ENCODE measurements at regions not wholly inside any gene's neighbourhood (a gene's known extent, or its start where the extent isn't known, plus 50 kb on each side); places are given as distances from the start of the nearest gene placed in this dataset.

GRCh38 chr5:123827811-123828210, 315.8 kb downstream of the CSNK1G3 start:
- DNase-seq: no peak

DNA sequence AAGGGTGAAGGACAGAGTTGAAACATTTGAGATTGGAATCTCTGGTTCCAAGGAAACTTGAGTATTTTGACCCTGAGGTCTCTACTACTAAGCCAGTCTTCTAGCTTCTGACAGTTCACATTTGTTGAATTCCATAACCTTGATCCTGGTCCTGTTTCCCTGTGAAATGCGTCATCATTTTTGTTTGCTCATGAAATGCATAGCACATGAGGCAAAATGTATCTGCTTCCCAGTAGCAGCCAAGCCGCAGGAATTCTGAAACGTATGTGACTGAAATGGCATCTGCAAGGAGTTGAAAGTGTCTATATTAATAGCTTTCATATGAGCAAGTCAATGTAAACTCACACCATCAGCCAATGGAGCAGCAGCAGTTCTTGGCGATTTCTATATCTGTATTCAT, 307.9 kb downstream of the CSNK1G3 start:
- peak; percentile 45 for DNase-seq

GRCh38 chr5:123819386-123819785, 307.4 kb downstream of the CSNK1G3 start:
- DNase-seq: peak; percentile 26

DNA sequence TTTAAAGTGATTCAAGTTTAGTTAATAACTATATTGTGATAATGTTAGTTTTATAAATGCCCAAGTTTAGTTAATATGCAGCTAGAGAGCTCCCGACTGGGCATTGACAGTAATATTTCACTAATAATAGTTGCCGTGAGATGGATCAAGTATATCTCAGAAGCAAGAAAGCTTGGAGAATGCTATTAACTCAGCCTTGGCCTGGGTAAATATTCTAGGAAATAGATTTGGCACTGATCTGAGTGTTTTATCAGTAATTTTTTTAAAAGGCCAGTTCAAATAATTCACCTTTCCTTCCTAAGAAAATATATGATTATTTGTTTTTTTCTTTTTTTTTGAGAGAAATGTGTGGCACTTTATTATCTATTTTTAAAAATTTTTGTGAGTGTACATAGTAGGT, 305.3 kb downstream of the CSNK1G3 start:
- DNase-seq: no peak

- DNase-seq: no peak
Measured at GRCh38 chr5:123814801-123815470, 303.0 kb downstream of the CSNK1G3 start.

- DNase-seq: peak; percentile 80
Measured at GRCh38 chr5:123813937-123814624, 302.1 kb downstream of the CSNK1G3 start.

GRCh38 chr5:123813264-123813663, 301.3 kb downstream of the CSNK1G3 start:
- DNase-seq: no peak

GRCh38 chr5:123811831-123812230, 299.9 kb downstream of the CSNK1G3 start:
- DNase-seq: no peak

DNA sequence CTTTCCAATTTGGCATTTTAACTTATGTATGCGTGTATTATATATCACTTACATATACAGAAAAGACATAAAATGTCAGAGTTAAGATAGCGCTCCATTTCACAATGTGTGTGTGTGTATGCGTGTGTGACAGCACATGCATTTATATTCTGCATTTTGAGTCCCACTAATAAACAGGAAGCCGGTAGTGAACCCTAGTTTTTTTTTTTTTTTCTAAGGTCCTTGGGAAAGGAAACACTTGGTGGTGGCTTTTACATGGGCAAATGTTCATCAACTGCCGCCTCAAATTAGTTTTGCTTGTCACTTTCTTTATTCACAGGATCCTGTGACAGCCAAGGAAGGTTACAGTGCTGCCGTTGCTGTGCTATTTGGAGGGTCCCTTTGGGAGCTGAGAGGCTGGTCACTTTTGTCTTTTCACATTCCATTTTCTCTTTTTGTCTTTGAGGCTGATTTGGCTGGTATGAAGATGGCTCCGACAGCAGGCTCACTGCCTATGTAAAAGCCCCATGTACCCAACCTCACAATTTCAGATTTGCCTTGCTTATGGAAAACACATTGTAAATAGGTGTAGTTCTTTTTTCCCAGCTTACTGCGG, 298.9 kb downstream of the CSNK1G3 start:
- no peak for DNase-seq

- peak; percentile 26 for DNase-seq
Measured at GRCh38 chr5:123810253-123810652, 298.3 kb downstream of the CSNK1G3 start.

GRCh38 chr5:123809594-123810221, 297.7 kb downstream of the CSNK1G3 start:
- peak; percentile 46 for DNase-seq

DNA sequence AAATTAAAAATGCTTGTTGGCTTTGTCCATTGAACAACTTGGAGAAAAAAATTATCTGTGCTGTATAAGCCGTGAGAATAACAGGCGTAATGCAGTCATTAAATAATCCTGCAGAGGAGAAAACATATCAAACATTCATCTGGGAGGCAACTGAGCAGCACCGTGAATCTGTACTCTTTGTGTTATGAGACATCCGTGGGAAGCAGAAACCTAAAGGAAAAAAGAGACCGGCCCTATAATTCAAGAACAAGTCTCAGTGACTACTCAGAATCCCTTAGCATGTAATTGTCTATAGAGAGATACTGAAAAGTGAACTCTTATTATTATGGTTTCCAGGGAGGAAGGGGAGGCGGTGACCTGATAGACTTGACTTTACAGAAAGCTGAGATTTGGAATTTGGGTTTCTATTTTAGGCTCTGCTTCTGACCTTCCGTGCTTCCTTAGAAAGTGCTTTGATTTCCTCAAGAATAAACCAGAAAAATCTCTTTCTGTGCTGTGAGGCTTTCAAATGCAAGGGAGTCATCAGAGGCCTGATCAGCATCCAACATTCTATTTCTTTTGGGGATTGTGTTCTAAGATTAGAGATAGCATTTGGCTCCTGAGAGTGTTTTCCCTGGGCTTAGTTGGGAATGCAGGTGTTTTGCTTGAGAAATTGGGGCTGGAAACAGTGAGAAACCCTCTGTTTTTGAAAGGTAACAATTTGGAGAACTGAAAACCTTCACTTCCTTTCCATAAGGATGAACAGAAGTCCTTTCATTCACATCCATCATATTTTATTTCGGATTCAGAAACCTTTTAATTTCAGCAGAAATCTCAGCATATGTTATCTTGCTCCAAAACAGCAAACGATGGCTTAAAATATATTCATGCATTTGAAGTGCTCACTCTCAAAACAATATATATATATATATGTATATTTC, 296.7 kb downstream of the CSNK1G3 start:
- DNase-seq: no peak

DNA sequence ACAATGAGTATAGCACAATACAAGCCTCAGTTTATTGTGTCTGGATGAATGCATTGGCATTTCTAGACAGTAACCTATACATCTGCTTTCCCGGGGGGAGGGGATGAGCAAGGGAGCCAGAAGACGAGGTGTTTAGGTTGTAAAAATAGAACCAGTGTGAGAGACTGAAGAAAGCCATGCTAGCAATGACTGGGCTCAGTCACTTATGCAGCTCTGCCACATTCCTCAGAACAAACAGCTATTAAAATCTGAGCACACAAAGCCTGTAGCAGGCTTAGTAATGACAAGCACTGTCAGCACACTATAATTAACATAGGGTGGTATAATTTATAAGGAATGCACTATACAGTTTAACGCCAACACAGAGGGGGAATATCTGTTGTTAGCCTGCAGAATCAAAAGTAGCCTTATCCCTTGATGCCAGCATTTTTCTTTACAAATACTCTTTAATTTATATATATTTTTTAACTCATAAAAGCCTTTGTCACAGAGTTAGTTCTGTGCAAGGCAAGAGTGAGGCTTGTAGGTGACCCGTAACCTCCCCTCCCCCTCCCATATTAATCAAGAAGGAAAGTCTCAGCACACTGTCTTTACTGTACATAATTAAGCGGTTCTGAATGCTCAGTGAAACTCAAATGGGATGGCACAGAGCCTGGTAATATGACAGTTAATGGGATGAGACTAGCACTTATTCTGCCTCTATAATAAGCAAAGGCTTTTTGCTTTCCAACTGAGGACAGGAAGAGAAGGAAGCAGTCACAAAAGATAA, 295.4 kb downstream of the CSNK1G3 start:
- DNase-seq: no peak

DNA sequence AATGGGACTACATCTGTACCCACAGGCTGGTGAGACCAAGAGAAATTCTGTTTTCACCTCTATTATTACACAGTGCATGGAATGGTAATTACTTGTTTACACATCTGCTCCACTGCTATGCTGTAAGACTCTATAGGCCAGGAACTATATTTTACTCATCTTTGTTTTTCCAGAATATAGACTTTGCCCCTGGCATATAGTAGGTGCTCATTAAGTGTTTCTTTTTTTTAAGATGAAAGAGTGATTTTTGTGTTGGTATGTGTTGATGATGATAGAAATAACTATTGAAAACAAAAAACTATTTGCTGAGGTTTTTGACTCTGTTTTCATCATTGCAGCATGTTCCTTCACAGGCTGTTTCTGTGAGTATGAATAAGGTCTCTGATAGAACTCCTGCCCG, 294.7 kb downstream of the CSNK1G3 start:
- no peak for DNase-seq

DNA sequence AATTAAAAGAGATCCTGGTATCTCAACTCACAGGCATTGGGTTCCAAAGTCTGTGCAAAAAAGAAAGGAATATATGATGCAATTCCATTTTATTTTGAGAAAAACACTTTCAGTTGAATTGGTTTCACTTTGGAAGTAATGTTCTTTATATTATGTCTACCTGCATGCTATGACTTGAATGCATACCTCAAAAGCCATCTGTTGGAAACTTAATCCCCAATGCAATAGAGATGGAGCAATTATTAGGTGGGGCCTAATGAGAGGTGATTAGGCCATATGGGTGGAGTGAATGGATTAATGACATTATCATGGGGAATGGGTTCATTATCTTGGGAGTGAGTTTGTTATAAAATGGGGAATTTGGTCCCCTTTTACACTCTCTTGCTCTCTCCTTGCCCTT, 293.3 kb downstream of the CSNK1G3 start:
- DNase-seq: no peak

GRCh38 chr5:123803359-123803758, 291.4 kb downstream of the CSNK1G3 start:
- DNase-seq: no peak

- DNase-seq: no peak
Measured at GRCh38 chr5:123802298-123802951, 290.4 kb downstream of the CSNK1G3 start.

- DNase-seq: no peak
Measured at GRCh38 chr5:123800640-123801039, 288.7 kb downstream of the CSNK1G3 start.

DNA sequence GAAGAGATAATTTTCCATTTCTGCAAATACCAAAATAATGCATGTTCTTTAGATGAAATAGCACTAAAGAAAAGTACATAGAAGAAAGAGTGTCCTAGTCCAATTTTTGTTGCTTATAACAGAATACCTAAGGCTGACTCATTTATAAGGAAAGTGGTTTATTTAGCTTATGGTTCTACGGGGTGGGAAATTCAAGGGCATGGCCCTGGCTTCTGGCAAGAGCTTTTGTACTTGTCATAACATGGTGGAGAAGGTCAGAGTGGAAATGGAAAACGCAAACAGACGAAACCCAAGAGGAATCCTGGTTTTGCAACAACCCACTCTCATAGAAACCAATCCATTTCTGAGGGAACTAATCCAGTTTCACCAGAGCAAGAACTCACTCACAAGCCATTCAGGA, 283.7 kb downstream of the CSNK1G3 start:
- no peak for DNase-seq

- no peak for DNase-seq
Measured at GRCh38 chr5:123790226-123790625, 278.2 kb downstream of the CSNK1G3 start.

- DNase-seq: no peak
Measured at GRCh38 chr5:123787635-123788034, 275.7 kb downstream of the CSNK1G3 start.
